ENCODE measurements at regions not wholly inside any gene's neighbourhood (a gene's known extent, or its start where the extent isn't known, plus 50 kb on each side); places are given as distances from the start of the nearest gene placed in this dataset.

GRCh38 chr15:69517052-69517451 is 64.4 kb downstream of the RPLP1 start:
- TF ChIP-seq CTCF (IDR thresholded peaks at IDR 0.05; ENCODE audit: low read depth, low read length, missing input control) = no peak
- no peak for TF ChIP-seq HNF4A (conservative IDR thresholded peaks at IDR 0.05)
- no peak for TF ChIP-seq RAD21 (IDR thresholded peaks at IDR 0.05)
- no peak for TF ChIP-seq TAF1 (conservative IDR thresholded peaks at IDR 0.05)
- TF ChIP-seq RXRA (IDR thresholded peaks at IDR 0.05) = no peak
- TF ChIP-seq NR2F2 (IDR thresholded peaks at IDR 0.05) = no peak
- no peak for TF ChIP-seq SP1 (IDR thresholded peaks at IDR 0.05)
- no peak for TF ChIP-seq MAX (IDR thresholded peaks at IDR 0.05)
- TF ChIP-seq, protein P1, sequence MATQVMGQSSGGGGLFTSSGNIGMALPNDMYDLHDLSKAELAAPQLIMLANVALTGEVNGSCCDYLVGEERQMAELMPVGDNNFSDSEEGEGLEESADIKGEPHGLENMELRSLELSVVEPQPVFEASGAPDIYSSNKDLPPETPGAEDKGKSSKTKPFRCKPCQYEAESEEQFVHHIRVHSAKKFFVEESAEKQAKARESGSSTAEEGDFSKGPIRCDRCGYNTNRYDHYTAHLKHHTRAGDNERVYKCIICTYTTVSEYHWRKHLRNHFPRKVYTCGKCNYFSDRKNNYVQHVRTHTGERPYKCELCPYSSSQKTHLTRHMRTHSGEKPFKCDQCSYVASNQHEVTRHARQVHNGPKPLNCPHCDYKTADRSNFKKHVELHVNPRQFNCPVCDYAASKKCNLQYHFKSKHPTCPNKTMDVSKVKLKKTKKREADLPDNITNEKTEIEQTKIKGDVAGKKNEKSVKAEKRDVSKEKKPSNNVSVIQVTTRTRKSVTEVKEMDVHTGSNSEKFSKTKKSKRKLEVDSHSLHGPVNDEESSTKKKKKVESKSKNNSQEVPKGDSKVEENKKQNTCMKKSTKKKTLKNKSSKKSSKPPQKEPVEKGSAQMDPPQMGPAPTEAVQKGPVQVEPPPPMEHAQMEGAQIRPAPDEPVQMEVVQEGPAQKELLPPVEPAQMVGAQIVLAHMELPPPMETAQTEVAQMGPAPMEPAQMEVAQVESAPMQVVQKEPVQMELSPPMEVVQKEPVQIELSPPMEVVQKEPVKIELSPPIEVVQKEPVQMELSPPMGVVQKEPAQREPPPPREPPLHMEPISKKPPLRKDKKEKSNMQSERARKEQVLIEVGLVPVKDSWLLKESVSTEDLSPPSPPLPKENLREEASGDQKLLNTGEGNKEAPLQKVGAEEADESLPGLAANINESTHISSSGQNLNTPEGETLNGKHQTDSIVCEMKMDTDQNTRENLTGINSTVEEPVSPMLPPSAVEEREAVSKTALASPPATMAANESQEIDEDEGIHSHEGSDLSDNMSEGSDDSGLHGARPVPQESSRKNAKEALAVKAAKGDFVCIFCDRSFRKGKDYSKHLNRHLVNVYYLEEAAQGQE (IDR thresholded peaks at IDR 0.05) = no peak
- TF ChIP-seq GABPA (IDR thresholded peaks at IDR 0.05 in 1 of 2, conservative IDR thresholded peaks at IDR 0.05 in 1 of 2) = no peak
- TF ChIP-seq, protein P2, sequence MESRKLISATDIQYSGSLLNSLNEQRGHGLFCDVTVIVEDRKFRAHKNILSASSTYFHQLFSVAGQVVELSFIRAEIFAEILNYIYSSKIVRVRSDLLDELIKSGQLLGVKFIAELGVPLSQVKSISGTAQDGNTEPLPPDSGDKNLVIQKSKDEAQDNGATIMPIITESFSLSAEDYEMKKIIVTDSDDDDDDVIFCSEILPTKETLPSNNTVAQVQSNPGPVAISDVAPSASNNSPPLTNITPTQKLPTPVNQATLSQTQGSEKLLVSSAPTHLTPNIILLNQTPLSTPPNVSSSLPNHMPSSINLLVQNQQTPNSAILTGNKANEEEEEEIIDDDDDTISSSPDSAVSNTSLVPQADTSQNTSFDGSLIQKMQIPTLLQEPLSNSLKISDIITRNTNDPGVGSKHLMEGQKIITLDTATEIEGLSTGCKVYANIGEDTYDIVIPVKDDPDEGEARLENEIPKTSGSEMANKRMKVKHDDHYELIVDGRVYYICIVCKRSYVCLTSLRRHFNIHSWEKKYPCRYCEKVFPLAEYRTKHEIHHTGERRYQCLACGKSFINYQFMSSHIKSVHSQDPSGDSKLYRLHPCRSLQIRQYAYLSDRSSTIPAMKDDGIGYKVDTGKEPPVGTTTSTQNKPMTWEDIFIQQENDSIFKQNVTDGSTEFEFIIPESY (IDR thresholded peaks at IDR 0.05) = no peak
- no peak for TF ChIP-seq JUND (IDR thresholded peaks at IDR 0.05)
- no peak for TF ChIP-seq YY1 (IDR thresholded peaks at IDR 0.05)

All from liver (tissue), 3 donors.